GM18951 (cell line): ENCODE measurements at regions not wholly inside any gene's neighbourhood (a gene's known extent, or its start where the extent isn't known, plus 50 kb on each side); places are given as distances from the start of the nearest gene placed in this dataset.

Experiments used
- POLR2A ChIP-seq: IDR thresholded peaks from 4 replicates; pipeline ENCODE4 v1.6.1; 2011; ENCODE audit warnings: mild to moderate bottlenecking; ENCODE audit not compliant: insufficient read length, insufficient read depth; ENCODE audit errors: extremely low read depth
- in situ Hi-C: fragments of 300-500 bp; cut with MboI; formaldehyde crosslinking; loops from one replicate; pipeline ENCODE4 v1.12.0; 2022; ENCODE audit warnings: low sequenced_read_pairs, mixed read lengths, inconsistent platforms; ENCODE audit not compliant: unreplicated experiment

GRCh38 chr18:76558881-76559667 lies 64.0 kb upstream of the ZNF516 start:
- TF ChIP-seq POLR2A = no peak
- in situ Hi-C loops = no loop called here

GRCh38 chr18:76557026-76557575 lies 62.1 kb upstream of the ZNF516 start:
- in situ Hi-C loops = no loop called here

GRCh38 chr18:76554547-76555222 lies 59.6 kb upstream of the ZNF516 start:
- in situ Hi-C loops = no loop called here
- TF ChIP-seq POLR2A = no peak

More at GRCh38 chr18:76557026-76557575, 62.1 kb upstream of the ZNF516 start:
- TF ChIP-seq POLR2A = no peak

GRCh38 chr18:76553715-76554546 lies 58.9 kb upstream of the ZNF516 start:
- in situ Hi-C loops = no loop called here
- no peak for TF ChIP-seq POLR2A

GRCh38 chr18:76548541-76548940 lies 53.5 kb upstream of the ZNF516 start:
- no peak for TF ChIP-seq POLR2A
- in situ Hi-C loops = no loop called here

- no peak for TF ChIP-seq POLR2A
- in situ Hi-C loops = no loop called here
Measured at GRCh38 chr18:76547296-76547695, 52.3 kb upstream of the ZNF516 start.

- in situ Hi-C loops = no loop called here
- no peak for TF ChIP-seq POLR2A
Measured at GRCh38 chr18:76546436-76546835, 51.4 kb upstream of the ZNF516 start.

- in situ Hi-C loops = no loop called here
- TF ChIP-seq POLR2A = no peak
Measured at GRCh38 chr18:76546088-76546435, 51.0 kb upstream of the ZNF516 start.

GRCh38 chr18:76545433-76546087 lies 50.5 kb upstream of the ZNF516 start:
- TF ChIP-seq POLR2A = no peak
- in situ Hi-C loops = no loop called here

GRCh38 chr18:76544511-76545345 lies 49.7 kb upstream of the ZNF516 start:
- TF ChIP-seq POLR2A = no peak
- in situ Hi-C loops = no loop called here
